ENCODE measurements at regions not wholly inside any gene's neighbourhood (a gene's known extent, or its start where the extent isn't known, plus 50 kb on each side); places are given as distances from the start of the nearest gene placed in this dataset.

- no peak overlapping the region for H3K27ac ChIP-seq
- TF ChIP-seq, protein P1, sequence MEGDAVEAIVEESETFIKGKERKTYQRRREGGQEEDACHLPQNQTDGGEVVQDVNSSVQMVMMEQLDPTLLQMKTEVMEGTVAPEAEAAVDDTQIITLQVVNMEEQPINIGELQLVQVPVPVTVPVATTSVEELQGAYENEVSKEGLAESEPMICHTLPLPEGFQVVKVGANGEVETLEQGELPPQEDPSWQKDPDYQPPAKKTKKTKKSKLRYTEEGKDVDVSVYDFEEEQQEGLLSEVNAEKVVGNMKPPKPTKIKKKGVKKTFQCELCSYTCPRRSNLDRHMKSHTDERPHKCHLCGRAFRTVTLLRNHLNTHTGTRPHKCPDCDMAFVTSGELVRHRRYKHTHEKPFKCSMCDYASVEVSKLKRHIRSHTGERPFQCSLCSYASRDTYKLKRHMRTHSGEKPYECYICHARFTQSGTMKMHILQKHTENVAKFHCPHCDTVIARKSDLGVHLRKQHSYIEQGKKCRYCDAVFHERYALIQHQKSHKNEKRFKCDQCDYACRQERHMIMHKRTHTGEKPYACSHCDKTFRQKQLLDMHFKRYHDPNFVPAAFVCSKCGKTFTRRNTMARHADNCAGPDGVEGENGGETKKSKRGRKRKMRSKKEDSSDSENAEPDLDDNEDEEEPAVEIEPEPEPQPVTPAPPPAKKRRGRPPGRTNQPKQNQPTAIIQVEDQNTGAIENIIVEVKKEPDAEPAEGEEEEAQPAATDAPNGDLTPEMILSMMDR (conservative IDR thresholded peaks at IDR 0.05): no peak
Observed at GRCh38 chr12:43058616-43059015, 469.1 kb upstream of the PRICKLE1 start.

DNA sequence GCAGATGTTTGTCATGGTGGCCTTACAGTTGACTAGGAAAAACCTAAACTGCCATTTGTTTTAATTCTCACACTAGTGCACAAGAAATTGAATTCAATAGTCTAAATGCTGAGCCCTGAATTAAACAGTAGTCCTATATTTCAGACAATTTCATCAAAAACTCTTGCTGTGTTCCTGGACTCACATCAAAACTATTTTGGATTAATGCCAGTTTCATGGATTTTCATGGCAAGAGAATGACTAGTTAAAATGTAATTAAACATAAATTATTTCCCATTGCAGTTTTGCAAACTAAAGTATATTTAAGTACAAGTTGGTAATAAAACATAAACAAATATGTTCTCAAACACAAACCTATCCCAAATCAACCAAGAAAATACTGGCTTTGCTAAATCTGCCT, 468.0 kb upstream of the PRICKLE1 start:
- TF ChIP-seq, protein P1 (conservative IDR thresholded peaks at IDR 0.05): no peak
- H3K27ac ChIP-seq: no peak overlapping the region

GRCh38 chr12:43054085-43054484, 464.5 kb upstream of the PRICKLE1 start:
- TF ChIP-seq, protein P1 (conservative IDR thresholded peaks at IDR 0.05): no peak
- no peak overlapping the region for H3K27ac ChIP-seq

GRCh38 chr12:43052441-43052840, 462.9 kb upstream of the PRICKLE1 start:
- TF ChIP-seq, protein P1 (conservative IDR thresholded peaks at IDR 0.05): no peak
- H3K27ac ChIP-seq: no peak overlapping the region

- H3K27ac ChIP-seq: no peak overlapping the region
Observed at GRCh38 chr12:43044241-43044640, 454.7 kb upstream of the PRICKLE1 start.

GRCh38 chr12:43038991-43039390, 449.4 kb upstream of the PRICKLE1 start:
- no peak overlapping the region for H3K27ac ChIP-seq
- TF ChIP-seq, protein P1 (conservative IDR thresholded peaks at IDR 0.05): no peak

More at GRCh38 chr12:43044241-43044640, 454.7 kb upstream of the PRICKLE1 start:
- TF ChIP-seq, protein P1 (conservative IDR thresholded peaks at IDR 0.05): no peak

DNA sequence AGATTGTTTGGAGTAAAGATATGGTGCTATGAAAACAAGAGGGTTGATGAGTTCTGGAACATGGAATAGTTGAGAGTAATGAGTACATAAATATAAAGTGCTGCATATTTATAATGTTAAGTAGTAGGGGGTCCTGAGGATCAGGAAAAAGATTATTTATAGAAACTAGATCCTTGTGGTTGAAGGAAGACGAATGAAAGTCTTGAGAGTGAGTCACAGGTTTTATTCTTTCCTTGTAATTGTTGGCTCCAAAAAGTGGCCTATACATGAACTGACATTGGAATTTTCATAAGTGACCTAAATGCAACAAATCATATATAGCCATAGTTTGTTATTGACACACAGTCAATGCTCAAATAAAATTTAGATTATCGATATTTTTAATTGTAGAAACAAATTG, 440.4 kb upstream of the PRICKLE1 start:
- TF ChIP-seq, protein P1 (conservative IDR thresholded peaks at IDR 0.05): no peak
- H3K27ac ChIP-seq: no peak overlapping the region

DNA sequence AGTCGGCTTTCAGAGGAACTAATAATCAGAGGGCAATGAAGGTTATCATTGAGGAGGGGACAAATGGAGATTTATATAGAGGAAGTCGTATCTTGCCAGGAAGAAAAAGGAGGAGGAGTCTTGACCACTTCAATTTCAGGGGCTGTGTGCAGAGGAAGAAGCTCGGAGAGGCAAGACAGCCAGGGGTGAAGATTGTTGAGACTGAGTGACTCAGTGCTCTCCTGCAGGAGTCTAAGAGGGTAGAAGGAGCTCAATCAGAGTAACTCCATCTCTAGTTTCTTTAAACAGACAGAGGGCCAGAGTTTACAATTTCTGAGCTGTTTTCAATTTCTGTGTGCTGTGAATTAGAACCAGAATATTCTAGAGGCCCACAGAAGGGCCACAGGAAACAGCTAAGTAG, 439.3 kb upstream of the PRICKLE1 start:
- TF ChIP-seq, protein P1 (conservative IDR thresholded peaks at IDR 0.05): no peak
- no peak overlapping the region for H3K27ac ChIP-seq
